ENCODE measurements at regions not wholly inside any gene's neighbourhood (a gene's known extent, or its start where the extent isn't known, plus 50 kb on each side); places are given as distances from the start of the nearest gene placed in this dataset.

DNA sequence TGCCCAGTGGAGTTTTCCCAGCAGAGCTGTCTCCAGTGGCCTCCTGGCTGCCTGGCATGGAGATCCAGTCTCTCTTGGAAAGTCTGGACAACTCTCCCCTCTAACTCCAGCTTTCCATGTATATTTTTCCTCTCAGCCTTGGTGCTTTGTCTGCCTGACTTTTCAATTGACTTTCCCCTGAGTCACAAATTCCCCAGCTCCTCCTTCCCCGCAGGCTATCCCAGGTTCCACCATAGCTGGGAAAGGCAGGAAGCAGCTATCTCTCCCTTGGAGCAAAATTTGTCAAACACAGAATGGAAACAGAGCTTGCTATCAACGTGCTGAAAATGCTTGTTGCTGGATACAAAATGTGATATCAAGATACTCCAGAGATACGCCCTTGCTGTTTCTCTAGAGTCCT, 384.8 kb downstream of the TMEM135 start:
- H4K5ac ChIP-seq (ENCODE audit: insufficient read length, low read depth, low read length), result no peak overlapping the region
- FAIRE-seq, result no peak
- H3K9me3 ChIP-seq (ENCODE audit: insufficient read depth in 2 of 2, low read depth in 1 of 2, low read length in 1 of 2), result no peaks in the 10 kb centered on the region
- no peak overlapping the region for H2BK120ac ChIP-seq (replicated peaks; ENCODE audit: low read depth, low read length)
- ChIA-PET POLR2A (ENCODE audit: partially characterized antibody) (no interaction called here), CTCF (ENCODE audit: partially characterized antibody) (interaction anchor here (0.6 to 10.3 kb wide), 11 partner anchors 9 to 492 kb away, joined by 3 to 192 read pairs (median 9); no protein-coding TSS in a partner anchor)
- H2BK15ac ChIP-seq (ENCODE audit: low read length), result no peak overlapping the region
- DNase-seq (ENCODE audit: low read depth in 1 of 2, low spot score in 2 of 2), result no peak
- no peak overlapping the region for H3K9ac ChIP-seq (replicated peaks in 1 of 4; ENCODE audit: extremely low read depth in 1 of 4, low read depth in 3 of 4, low read length in 3 of 4)
- H3K4me3 ChIP-seq (ENCODE audit: extremely low read depth in 1 of 4, insufficient read depth in 2 of 4, low read depth in 3 of 4, low read length in 4 of 4), result no peak overlapping the region
- no peak for TF ChIP-seq TAF7 (optimal IDR thresholded peaks at IDR 0.05; ENCODE audit: borderline replicate concordance, low read depth, low read length)
- no peak for TF ChIP-seq EGR1 (IDR thresholded peaks at IDR 0.05; ENCODE audit: borderline replicate concordance, low read depth, low read length)
- no peak for TF ChIP-seq CBX8 (IDR thresholded peaks at IDR 0.05; ENCODE audit: borderline replicate concordance, low read depth, low read length)
- TF ChIP-seq KDM4A (IDR thresholded peaks at IDR 0.05; ENCODE audit: low read depth, low read length, severe bottlenecking), result no peak
- H3K23ac ChIP-seq (ENCODE audit: insufficient read length), result no peak overlapping the region
- H3K23me2 ChIP-seq (ENCODE audit: low read depth, low read length), result no peaks in the 10 kb centered on the region; the same call in 1 of the 2 replicates
- no peak overlapping the region for H2AK5ac ChIP-seq (ENCODE audit: low read depth, low read length)
- no peak overlapping the region for H3K18ac ChIP-seq (ENCODE audit: extremely low read depth, low read length)
- H3K27ac ChIP-seq (ENCODE audit: low read depth, low read length), result no peak overlapping the region
- H4K8ac ChIP-seq (ENCODE audit: extremely low read depth, insufficient read depth, low read length), result no peak overlapping the region
- no peaks in the 10 kb centered on the region for H3K4me1 ChIP-seq (replicated peaks in 1 of 4; ENCODE audit: control insufficient read depth in 3 of 4, insufficient read depth in 4 of 4, low read length in 3 of 4)
- no peak overlapping the region for H2BK5ac ChIP-seq (ENCODE audit: low read depth, low read length)
- no peak overlapping the region for H3K4ac ChIP-seq (replicated peaks; ENCODE audit: insufficient read length, low read depth, low read length)
- H2BK20ac ChIP-seq (ENCODE audit: low read length), result no peak overlapping the region
- H2BK12ac ChIP-seq (ENCODE audit: low read depth, low read length), result no peak overlapping the region
- H4K91ac ChIP-seq (replicated peaks; ENCODE audit: insufficient read length, low read length), result no peak overlapping the region
- no peak overlapping the region for H3K14ac ChIP-seq (ENCODE audit: insufficient read length)
- H3K79me2 ChIP-seq (ENCODE audit: control insufficient read depth in 1 of 2, insufficient read depth in 2 of 2, low read length in 2 of 2), result no peaks in the 10 kb centered on the region
- WGBS, 2 experiments (ENCODE audit: extremely low coverage in 1 of 2, insufficient coverage in 1 of 2, insufficient read length in 1 of 2, insufficient replicate concordance in 2 of 2, low coverage in 1 of 2, low lambda C conversion rate in 2 of 2, missing lambda C conversion rate in 1 of 2), result 73% methylated on average over 3 of the region's 3 CpGs; no CpG with 5 or more reads in 1 of the 2 experiments
- H3K56ac ChIP-seq (replicated peaks; ENCODE audit: insufficient read length, low read depth, low read length), result no peak overlapping the region
- no peaks in the 10 kb centered on the region for H3K79me1 ChIP-seq (ENCODE audit: low read depth, low read length)
- H2AFZ ChIP-seq (ENCODE audit: low read length), result peak overlapping the region; percentile 15; the same call in 1 of the 2 replicates
- H3K27me3 ChIP-seq (replicated peaks in 1 of 4; ENCODE audit: control insufficient read depth in 3 of 4, extremely low read depth in 1 of 4, insufficient read depth in 3 of 4, low read length in 3 of 4), result no peaks in the 10 kb centered on the region
- H3K36me3 ChIP-seq (ENCODE audit: control insufficient read depth in 2 of 4, insufficient read depth in 4 of 4, low read length in 3 of 4), result no peaks in the 10 kb centered on the region
- no peaks in the 10 kb centered on the region for H4K20me1 ChIP-seq (replicated peaks in 1 of 2; ENCODE audit: control insufficient read depth in 1 of 2, insufficient read depth in 2 of 2, low read length in 2 of 2)
- no peak overlapping the region for H3K4me2 ChIP-seq (ENCODE audit: insufficient read depth in 1 of 2, low read depth in 2 of 2, low read length in 2 of 2)
